Vagina (tissue), 2 donors: ENCODE measurements at regions not wholly inside any gene's neighbourhood (a gene's known extent, or its start where the extent isn't known, plus 50 kb on each side); places are given as distances from the start of the nearest gene placed in this dataset.

Experiments used
- POLR2AphosphoS5 ChIP-seq, 2 donors: sonication (generic); formaldehyde crosslinking; IDR thresholded peaks; one replicate each; pipeline ENCODE4 v1.9.0; 2017; ENCODE audit warnings: antibody characterized with exemption in 2 of 2, mild to moderate bottlenecking in 2 of 2, low read depth in 1 of 2; ENCODE audit not compliant: insufficient read depth in 1 of 2
- TF ChIP-seq, protein P1 (sequence below), 3 experiments: fragments of 450-650 bp in 2 of 3; fragments of 200-600 bp in 1 of 3; sonication (generic) in 1 of 3; IDR thresholded peaks; one replicate each; pipeline ENCODE4 v1.5.1; 2017 to 2019; ENCODE audit warnings: antibody characterized with exemption in 3 of 3, mild to moderate bottlenecking in 2 of 3, moderate library complexity in 2 of 3

DNA sequence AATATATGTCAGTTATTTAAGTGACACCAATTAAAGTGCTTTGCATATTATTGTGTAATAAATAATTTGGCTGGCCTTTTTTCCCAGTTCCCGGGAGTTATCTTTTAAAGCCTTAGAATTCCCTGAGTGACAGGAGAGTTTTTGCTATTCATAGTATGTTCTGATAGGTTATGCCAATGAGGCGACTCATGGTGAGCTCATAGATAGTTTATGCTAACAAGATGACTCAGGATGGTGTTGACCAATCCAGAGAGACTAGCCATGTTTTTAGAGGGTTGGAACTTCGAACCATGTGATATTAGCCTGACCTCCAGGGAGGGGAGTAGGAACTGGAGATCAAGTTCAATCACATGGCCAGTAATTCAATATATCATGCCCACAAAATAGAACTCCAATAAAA, 310.8 kb downstream of the USP25 start:
- TF ChIP-seq, protein P1, sequence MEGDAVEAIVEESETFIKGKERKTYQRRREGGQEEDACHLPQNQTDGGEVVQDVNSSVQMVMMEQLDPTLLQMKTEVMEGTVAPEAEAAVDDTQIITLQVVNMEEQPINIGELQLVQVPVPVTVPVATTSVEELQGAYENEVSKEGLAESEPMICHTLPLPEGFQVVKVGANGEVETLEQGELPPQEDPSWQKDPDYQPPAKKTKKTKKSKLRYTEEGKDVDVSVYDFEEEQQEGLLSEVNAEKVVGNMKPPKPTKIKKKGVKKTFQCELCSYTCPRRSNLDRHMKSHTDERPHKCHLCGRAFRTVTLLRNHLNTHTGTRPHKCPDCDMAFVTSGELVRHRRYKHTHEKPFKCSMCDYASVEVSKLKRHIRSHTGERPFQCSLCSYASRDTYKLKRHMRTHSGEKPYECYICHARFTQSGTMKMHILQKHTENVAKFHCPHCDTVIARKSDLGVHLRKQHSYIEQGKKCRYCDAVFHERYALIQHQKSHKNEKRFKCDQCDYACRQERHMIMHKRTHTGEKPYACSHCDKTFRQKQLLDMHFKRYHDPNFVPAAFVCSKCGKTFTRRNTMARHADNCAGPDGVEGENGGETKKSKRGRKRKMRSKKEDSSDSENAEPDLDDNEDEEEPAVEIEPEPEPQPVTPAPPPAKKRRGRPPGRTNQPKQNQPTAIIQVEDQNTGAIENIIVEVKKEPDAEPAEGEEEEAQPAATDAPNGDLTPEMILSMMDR (IDR thresholded peaks at IDR 0.05): no peak
- no peak for TF ChIP-seq POLR2AphosphoS5 (IDR thresholded peaks at IDR 0.05; ENCODE audit: insufficient read depth in 1 of 2, low read depth in 1 of 2)
